Activated CD4-positive, alpha-beta memory T cell treated with anti-CD3 and anti-CD28 coated beads, Interleukin-2, amount 10 ng/mL, durations not matched to agents 7 days and 5 days (primary cell): ENCODE measurements at regions not wholly inside any gene's neighbourhood (a gene's known extent, or its start where the extent isn't known, plus 50 kb on each side); places are given as distances from the start of the nearest gene placed in this dataset.

Source experiments
- CTCF ChIA-PET: fragments of 350-600 bp; sonication (Branson Sonifier 250); formaldehyde crosslinking; loops from one replicate; lab custom pipeline; 2021; ENCODE audit warnings: antibody characterized with exemption, inconsistent platforms; lab: Charles Lee
- POLR2A ChIA-PET: fragments of 350-600 bp; sonication (Branson Sonifier 250); formaldehyde crosslinking; loops from one replicate; lab custom pipeline; 2021; ENCODE audit warnings: antibody characterized with exemption; lab: Charles Lee
- DNase-seq: peaks from one replicate; pipeline ENCODE4 v3.0.0-alpha.2; 2020
- H3K27ac Mint-ChIP-seq: one replicate; pipeline ENCODE4 v1.8.0; 2021; ENCODE audit warnings: mild to moderate bottlenecking, mixed read lengths
- H3K27me3 Mint-ChIP-seq: one replicate; pipeline ENCODE4 v1.8.0; 2021; ENCODE audit warnings: mixed read lengths
- H3K36me3 Mint-ChIP-seq: one replicate; pipeline ENCODE4 v1.8.0; 2021; ENCODE audit warnings: low read depth, mixed read lengths
- H3K4me1 Mint-ChIP-seq: one replicate; pipeline ENCODE4 v1.8.0; 2021; ENCODE audit warnings: mixed read lengths
- H3K4me3 Mint-ChIP-seq: one replicate; pipeline ENCODE4 v1.8.0; 2021; ENCODE audit warnings: mild to moderate bottlenecking, mixed read lengths
- H3K9me3 Mint-ChIP-seq: one replicate; pipeline ENCODE4 v1.8.0; 2021; ENCODE audit warnings: mixed read lengths

GRCh38 chr15:69802432-69802831 lies 295.3 kb downstream of the TLE3 start:
- Mint-ChIP-seq H3K36me3 (no peaks in the 10 kb centered on the region), H3K4me1 (peaks cover 1% of the 10 kb centered on the region), H3K4me3 (no peak overlapping the region), H3K27me3 (peaks cover 5% of the 10 kb centered on the region), H3K27ac (no peak overlapping the region), H3K9me3 (no peaks in the 10 kb centered on the region)
- ChIA-PET CTCF (no interaction called here), POLR2A (no interaction called here)
- DNase-seq: no peak

GRCh38 chr15:69804786-69805185 lies 292.9 kb downstream of the TLE3 start:
- H3K9me3 Mint-ChIP-seq: no peaks in the 10 kb centered on the region
- no peak overlapping the region for H3K27ac Mint-ChIP-seq
- ChIA-PET POLR2A (no interaction called here), CTCF (no interaction called here)
- DNase-seq: no peak
- no peak overlapping the region for H3K4me3 Mint-ChIP-seq
- H3K36me3 Mint-ChIP-seq: no peaks in the 10 kb centered on the region
- peaks cover 10% of the 10 kb centered on the region for H3K4me1 Mint-ChIP-seq
- H3K27me3 Mint-ChIP-seq: peaks cover 6% of the 10 kb centered on the region

DNA sequence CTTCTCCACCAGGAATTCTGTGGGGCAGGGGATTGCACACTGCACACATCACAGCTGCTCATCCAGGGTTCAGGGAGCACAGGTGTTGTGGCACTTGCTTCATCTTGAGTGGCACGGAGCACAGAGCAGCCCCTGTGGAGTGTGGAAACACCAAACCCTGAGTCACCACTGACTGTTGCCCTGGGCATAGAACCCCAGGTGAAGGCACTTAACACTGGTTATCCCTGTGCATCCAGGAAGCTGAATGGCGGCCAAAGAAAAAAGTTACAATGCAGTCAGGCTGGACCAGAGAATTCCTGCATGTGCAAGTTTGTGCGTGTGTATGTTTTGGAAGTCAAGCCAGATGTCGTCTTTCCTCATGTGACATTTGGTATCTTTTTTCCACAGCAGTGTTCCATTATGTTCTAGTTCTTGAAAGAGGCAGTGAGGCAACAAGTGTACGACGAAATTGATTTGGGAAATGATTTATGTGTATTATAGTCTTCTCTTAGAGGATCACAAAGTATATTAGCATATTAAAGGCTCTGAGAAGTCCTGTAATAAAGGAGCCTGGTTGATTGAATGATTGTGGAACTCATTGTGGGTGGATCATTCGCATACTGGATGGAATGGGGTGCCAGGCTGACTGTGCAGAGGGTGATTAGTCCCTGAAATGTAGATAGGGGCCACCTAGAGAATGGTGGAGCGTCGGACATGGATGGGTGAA lies 292.3 kb downstream of the TLE3 start:
- Mint-ChIP-seq H3K4me3 (no peak overlapping the region), H3K27me3 (peaks cover 6% of the 10 kb centered on the region), H3K9me3 (no peaks in the 10 kb centered on the region), H3K27ac (no peak overlapping the region), H3K36me3 (no peaks in the 10 kb centered on the region), H3K4me1 (peaks cover 10% of the 10 kb centered on the region)
- DNase-seq: no peak
- ChIA-PET CTCF (no interaction called here), POLR2A (no interaction called here)

- no peak for DNase-seq
- CTCF ChIA-PET: no interaction called here
- H3K9me3 Mint-ChIP-seq: no peaks in the 10 kb centered on the region
- peaks cover 10% of the 10 kb centered on the region for H3K4me1 Mint-ChIP-seq
- no peaks in the 10 kb centered on the region for H3K36me3 Mint-ChIP-seq
- no peak overlapping the region for H3K4me3 Mint-ChIP-seq
- POLR2A ChIA-PET: no interaction called here
- H3K27me3 Mint-ChIP-seq: peaks cover 6% of the 10 kb centered on the region
- H3K27ac Mint-ChIP-seq: no peak overlapping the region
Observed at GRCh38 chr15:69806287-69806915, 291.3 kb downstream of the TLE3 start.

GRCh38 chr15:69807721-69808120 lies 290.0 kb downstream of the TLE3 start:
- Mint-ChIP-seq H3K27me3 (peaks cover 2% of the 10 kb centered on the region), H3K4me3 (no peak overlapping the region), H3K27ac (no peak overlapping the region), H3K36me3 (no peaks in the 10 kb centered on the region), H3K4me1 (peaks cover 10% of the 10 kb centered on the region), H3K9me3 (no peaks in the 10 kb centered on the region)
- DNase-seq: no peak
- ChIA-PET CTCF (no interaction called here), POLR2A (no interaction called here)

GRCh38 chr15:69808756-69809155 lies 289.0 kb downstream of the TLE3 start:
- Mint-ChIP-seq H3K27ac (no peak overlapping the region), H3K4me3 (no peak overlapping the region), H3K4me1 (peaks cover 10% of the 10 kb centered on the region), H3K27me3 (peaks cover 2% of the 10 kb centered on the region), H3K36me3 (no peaks in the 10 kb centered on the region), H3K9me3 (no peaks in the 10 kb centered on the region)
- no peak for DNase-seq
- CTCF ChIA-PET: no interaction called here
- POLR2A ChIA-PET: no interaction called here

GRCh38 chr15:69809421-69809820 lies 288.3 kb downstream of the TLE3 start:
- Mint-ChIP-seq H3K4me1 (peaks cover 10% of the 10 kb centered on the region), H3K4me3 (no peak overlapping the region), H3K9me3 (no peaks in the 10 kb centered on the region), H3K36me3 (no peaks in the 10 kb centered on the region), H3K27ac (no peak overlapping the region), H3K27me3 (peaks cover 2% of the 10 kb centered on the region)
- DNase-seq: no peak
- ChIA-PET CTCF (no interaction called here), POLR2A (no interaction called here)

DNA sequence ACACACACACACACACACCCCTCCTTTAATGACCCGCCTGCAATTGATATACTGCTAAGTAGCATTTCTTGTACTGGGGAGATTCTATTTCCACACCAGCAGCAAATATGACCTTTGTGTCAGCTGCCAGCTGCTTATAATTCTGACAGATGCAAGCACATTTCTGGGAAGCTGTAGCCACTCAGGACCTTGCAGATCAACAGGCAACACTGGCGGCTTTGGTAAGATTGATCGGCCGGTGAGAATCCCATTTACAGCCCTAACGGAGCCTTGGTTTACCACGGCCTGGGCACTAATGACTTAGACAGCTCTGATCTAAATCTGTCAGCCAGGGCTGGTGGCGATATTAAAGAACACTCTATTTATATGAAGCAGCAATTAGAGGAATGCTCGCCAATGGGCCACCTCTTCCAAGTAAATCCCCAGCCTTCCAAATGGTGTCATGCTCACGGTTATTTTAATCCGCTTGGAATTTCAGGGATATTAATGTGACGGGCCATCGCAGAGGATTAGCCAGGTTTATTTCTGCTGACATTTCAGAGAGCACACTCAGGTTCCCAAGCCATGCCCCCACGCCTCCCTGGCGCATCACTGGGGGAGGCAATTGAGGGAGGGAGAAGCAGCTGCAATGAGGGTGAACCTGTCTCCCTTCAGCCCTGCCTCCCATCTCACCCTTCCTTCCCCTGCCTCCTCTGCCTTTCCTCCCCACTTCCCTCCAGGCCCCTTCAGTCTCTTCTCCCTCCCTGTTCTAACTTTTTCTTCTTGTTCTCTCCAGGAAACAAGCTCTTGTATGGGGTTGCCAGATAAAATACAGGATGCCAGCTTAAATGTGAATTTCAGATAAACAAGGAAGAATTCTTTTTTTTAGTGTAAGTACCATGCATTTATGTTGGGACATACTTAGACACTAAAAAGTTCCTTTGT lies 287.0 kb downstream of the TLE3 start:
- H3K4me3 Mint-ChIP-seq: no peak overlapping the region
- H3K4me1 Mint-ChIP-seq: peaks cover 10% of the 10 kb centered on the region
- no peaks in the 10 kb centered on the region for H3K9me3 Mint-ChIP-seq
- H3K27me3 Mint-ChIP-seq: peaks cover 2% of the 10 kb centered on the region
- CTCF ChIA-PET: interaction anchor here (0.9 kb wide), 1 partner anchor 343 kb away, joined by 3 read pairs; no protein-coding TSS in a partner anchor
- DNase-seq: no peak
- H3K36me3 Mint-ChIP-seq: no peaks in the 10 kb centered on the region
- POLR2A ChIA-PET: no interaction called here
- no peak overlapping the region for H3K27ac Mint-ChIP-seq

GRCh38 chr15:69812861-69813261 lies 284.9 kb downstream of the TLE3 start:
- H3K9me3 Mint-ChIP-seq: no peaks in the 10 kb centered on the region
- H3K27me3 Mint-ChIP-seq: peaks cover 7% of the 10 kb centered on the region
- POLR2A ChIA-PET: no interaction called here
- no peak overlapping the region for H3K27ac Mint-ChIP-seq
- peaks cover 4% of the 10 kb centered on the region for H3K4me1 Mint-ChIP-seq
- CTCF ChIA-PET: no interaction called here
- H3K4me3 Mint-ChIP-seq: no peak overlapping the region
- no peak for DNase-seq
- no peaks in the 10 kb centered on the region for H3K36me3 Mint-ChIP-seq

DNA sequence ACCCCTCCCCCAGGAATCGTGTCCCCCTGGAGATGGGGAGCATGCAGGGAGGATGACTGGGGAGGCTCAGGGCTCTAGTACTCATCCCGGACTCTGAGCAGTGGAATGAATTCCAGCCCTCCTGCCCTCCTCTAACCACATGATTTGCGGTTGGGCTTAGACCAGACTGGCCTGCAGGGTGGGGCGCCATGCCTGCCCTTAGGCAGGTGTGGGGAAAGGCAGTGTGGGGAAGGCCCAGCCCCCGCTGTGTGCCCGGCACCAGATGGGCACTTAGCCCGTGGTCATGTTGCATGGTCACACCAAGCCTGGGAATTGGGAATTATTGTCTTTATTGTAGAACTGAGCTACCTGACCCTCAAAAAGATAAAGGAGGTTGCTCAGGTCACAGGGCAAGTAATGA lies 283.8 kb downstream of the TLE3 start:
- no peaks in the 10 kb centered on the region for H3K4me1 Mint-ChIP-seq
- no peak overlapping the region for H3K27ac Mint-ChIP-seq
- no peaks in the 10 kb centered on the region for H3K9me3 Mint-ChIP-seq
- no peaks in the 10 kb centered on the region for H3K36me3 Mint-ChIP-seq
- ChIA-PET POLR2A (no interaction called here), CTCF (no interaction called here)
- DNase-seq: no peak
- H3K27me3 Mint-ChIP-seq: peaks cover 9% of the 10 kb centered on the region
- no peak overlapping the region for H3K4me3 Mint-ChIP-seq

DNA sequence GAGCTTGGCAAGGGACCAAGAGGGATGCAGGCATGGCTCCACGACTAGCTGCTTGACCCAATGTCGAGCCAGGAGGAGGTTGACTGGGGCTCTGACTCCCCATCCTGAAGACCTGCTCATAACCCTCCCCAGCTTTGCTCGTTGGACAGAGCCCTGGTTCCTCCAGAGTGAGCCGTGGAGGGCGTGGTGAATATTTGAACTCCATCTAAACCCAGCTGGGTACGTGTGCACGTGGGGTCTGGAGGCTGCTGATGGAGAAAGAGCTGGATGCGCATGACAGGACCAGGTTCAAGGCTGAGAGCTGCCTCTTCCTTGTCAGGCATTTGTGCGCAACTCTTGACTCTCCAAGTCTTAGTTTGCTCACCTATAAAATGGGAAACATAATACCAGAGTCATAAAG lies 282.8 kb downstream of the TLE3 start:
- H3K27ac Mint-ChIP-seq: no peak overlapping the region
- CTCF ChIA-PET: no interaction called here
- H3K27me3 Mint-ChIP-seq: peaks cover 13% of the 10 kb centered on the region
- no peak for DNase-seq
- H3K36me3 Mint-ChIP-seq: no peaks in the 10 kb centered on the region
- H3K9me3 Mint-ChIP-seq: no peaks in the 10 kb centered on the region
- H3K4me3 Mint-ChIP-seq: no peak overlapping the region
- POLR2A ChIA-PET: no interaction called here
- no peaks in the 10 kb centered on the region for H3K4me1 Mint-ChIP-seq

- Mint-ChIP-seq H3K27ac (no peak overlapping the region), H3K4me3 (no peak overlapping the region), H3K9me3 (no peaks in the 10 kb centered on the region), H3K4me1 (no peaks in the 10 kb centered on the region), H3K27me3 (peaks cover 13% of the 10 kb centered on the region), H3K36me3 (no peaks in the 10 kb centered on the region)
- POLR2A ChIA-PET: no interaction called here
- DNase-seq: no peak
- CTCF ChIA-PET: no interaction called here
Observed at GRCh38 chr15:69815793-69816192, 281.9 kb downstream of the TLE3 start.

DNA sequence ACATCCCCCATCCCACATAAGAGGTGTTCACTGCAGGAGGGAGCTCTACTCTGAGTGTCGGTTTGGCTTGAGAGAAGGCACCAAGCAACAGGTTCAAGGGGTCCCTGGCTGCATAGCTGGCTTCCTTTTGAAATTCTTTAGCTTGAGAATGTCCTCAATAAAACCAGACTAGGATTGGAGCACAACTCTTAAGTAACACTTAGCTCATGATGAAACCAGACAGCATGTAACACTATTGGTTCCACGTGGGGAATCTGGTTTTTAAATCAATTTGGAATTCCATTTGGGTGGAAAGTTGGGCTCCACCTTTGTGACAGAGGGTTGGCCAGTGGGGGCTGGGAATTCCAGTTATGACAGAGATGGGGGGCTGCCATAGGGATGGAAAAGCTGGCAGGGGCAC lies 281.2 kb downstream of the TLE3 start:
- Mint-ChIP-seq H3K27me3 (peaks cover 13% of the 10 kb centered on the region), H3K27ac (no peak overlapping the region), H3K36me3 (no peaks in the 10 kb centered on the region), H3K4me1 (no peaks in the 10 kb centered on the region), H3K9me3 (no peaks in the 10 kb centered on the region), H3K4me3 (no peak overlapping the region)
- DNase-seq: no peak
- POLR2A ChIA-PET: no interaction called here
- CTCF ChIA-PET: no interaction called here
